Esophagus squamous epithelium (tissue), 4 donors: ENCODE measurements at regions not wholly inside any gene's neighbourhood (a gene's known extent, or its start where the extent isn't known, plus 50 kb on each side); places are given as distances from the start of the nearest gene placed in this dataset.

Experiments
- POLR2A ChIP-seq, 4 donors: fragments of 450-650 bp; IDR thresholded peaks; one replicate each; pipeline ENCODE4 v1.6.1; 2017; ENCODE audit warnings: antibody characterized with exemption in 4 of 4, mild to moderate bottlenecking in 4 of 4, moderate library complexity in 3 of 4
- TF ChIP-seq, protein P1 (sequence below), 6 experiments: fragments of 450-650 bp in 4 of 6; fragments of 200-600 bp in 2 of 6; sonication (generic) in 2 of 6; IDR thresholded peaks; one replicate each; pipeline ENCODE4 v1.5.1; 2016 to 2019; ENCODE audit warnings: antibody characterized with exemption in 6 of 6, mild to moderate bottlenecking in 4 of 6, moderate library complexity in 4 of 6

DNA sequence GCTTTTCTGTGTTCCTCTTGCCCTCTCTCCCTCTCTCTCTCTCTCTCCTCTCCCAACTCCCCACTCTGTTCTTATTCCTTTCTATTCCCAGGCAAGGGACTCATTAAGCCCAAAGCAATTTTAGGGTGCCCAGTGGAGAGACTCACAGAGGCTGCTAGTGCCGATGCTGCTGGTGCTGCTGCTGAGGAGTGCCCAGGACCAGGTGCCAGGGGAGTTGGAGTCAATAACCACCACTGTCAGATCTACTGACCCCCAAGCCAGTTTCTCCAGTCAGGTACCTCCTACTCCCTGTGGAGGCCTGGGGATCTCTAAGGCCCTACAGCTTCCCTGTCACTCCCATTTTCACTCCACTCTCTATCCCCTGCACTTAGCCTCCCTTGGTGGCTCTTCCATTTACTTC, 54.2 kb upstream of the LAS1L start:
- TF ChIP-seq, protein P1, sequence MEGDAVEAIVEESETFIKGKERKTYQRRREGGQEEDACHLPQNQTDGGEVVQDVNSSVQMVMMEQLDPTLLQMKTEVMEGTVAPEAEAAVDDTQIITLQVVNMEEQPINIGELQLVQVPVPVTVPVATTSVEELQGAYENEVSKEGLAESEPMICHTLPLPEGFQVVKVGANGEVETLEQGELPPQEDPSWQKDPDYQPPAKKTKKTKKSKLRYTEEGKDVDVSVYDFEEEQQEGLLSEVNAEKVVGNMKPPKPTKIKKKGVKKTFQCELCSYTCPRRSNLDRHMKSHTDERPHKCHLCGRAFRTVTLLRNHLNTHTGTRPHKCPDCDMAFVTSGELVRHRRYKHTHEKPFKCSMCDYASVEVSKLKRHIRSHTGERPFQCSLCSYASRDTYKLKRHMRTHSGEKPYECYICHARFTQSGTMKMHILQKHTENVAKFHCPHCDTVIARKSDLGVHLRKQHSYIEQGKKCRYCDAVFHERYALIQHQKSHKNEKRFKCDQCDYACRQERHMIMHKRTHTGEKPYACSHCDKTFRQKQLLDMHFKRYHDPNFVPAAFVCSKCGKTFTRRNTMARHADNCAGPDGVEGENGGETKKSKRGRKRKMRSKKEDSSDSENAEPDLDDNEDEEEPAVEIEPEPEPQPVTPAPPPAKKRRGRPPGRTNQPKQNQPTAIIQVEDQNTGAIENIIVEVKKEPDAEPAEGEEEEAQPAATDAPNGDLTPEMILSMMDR (IDR thresholded peaks at IDR 0.05) = no peak
- TF ChIP-seq POLR2A (IDR thresholded peaks at IDR 0.05) = no peak
